ENCODE measurements at regions not wholly inside any gene's neighbourhood (a gene's known extent, or its start where the extent isn't known, plus 50 kb on each side); places are given as distances from the start of the nearest gene placed in this dataset.

- no peak overlapping the region for H3K27ac ChIP-seq (ENCODE audit: low read length)
- H3K9ac ChIP-seq (ENCODE audit: low read length) = no peak overlapping the region
- H3K4me3 ChIP-seq (ENCODE audit: low read length) = no peak overlapping the region
- no peaks in the 10 kb centered on the region for H3K79me2 ChIP-seq (ENCODE audit: low read length)
- no peaks in the 10 kb centered on the region for H3K4me1 ChIP-seq (ENCODE audit: low read length)
- H3K4me2 ChIP-seq (ENCODE audit: low read depth, low read length) = no peak overlapping the region
- no peak overlapping the region for H2AFZ ChIP-seq (ENCODE audit: low read length)
- no peaks in the 10 kb centered on the region for H3K9me3 ChIP-seq (replicated peaks; ENCODE audit: insufficient read depth, low read length)
- H4K20me1 ChIP-seq (ENCODE audit: insufficient read depth, low read length) = no peaks in the 10 kb centered on the region
- no peaks in the 10 kb centered on the region for H3K9me2 ChIP-seq (replicated peaks; ENCODE audit: insufficient read depth, low read length)
- no peak for DNase-seq
- no peaks in the 10 kb centered on the region for H3F3A ChIP-seq (ENCODE audit: insufficient read depth, low read length)
- no peak for TF ChIP-seq EZH2 (optimal IDR thresholded peaks at IDR 0.05; ENCODE audit: low read depth, low read length)
- TF ChIP-seq CTCF (IDR thresholded peaks at IDR 0.05; ENCODE audit: low read length) = no peak
- TF ChIP-seq EZH2phosphoT487 (IDR thresholded peaks at IDR 0.05; ENCODE audit: low read length) = no peak
- no peaks in the 10 kb centered on the region for H3K36me3 ChIP-seq (replicated peaks; ENCODE audit: insufficient read depth, low read length)
- H3K27me3 ChIP-seq (replicated peaks; ENCODE audit: insufficient read depth, low read length) = no peaks in the 10 kb centered on the region; the same call in 1 of the 2 replicates
Observed at GRCh38 chr7:98488167-98488566, 87.3 kb upstream of the BAIAP2L1 start.

DNA sequence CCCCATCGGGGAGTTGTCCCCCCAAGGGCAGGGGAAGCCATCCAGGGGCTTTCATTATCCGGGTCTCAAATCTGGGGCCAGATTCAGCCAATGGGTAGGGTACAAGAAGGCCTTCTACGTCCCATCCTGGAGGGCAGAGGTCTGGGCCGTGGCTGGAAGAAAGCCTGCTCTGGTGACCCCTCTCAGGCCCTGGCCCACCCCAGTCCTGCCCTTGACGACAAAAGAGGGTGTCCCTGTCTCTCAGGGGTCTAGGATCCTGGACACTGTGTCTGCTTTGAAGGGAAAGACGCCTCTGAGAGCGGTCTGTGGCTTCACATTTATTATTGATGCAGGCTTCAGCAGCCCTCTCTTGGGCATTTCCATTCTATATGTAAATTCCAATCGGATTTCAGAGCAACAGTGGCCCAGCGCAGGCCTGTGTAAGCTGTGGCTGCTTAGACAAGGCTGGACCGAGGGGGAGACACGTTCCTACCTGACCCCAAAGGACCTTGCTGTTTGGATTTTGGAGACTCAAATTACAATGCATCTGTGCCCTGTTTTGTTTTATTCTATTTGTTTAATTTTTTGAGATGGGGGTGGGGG, 83.2 kb upstream of the BAIAP2L1 start:
- no peaks in the 10 kb centered on the region for H3K79me2 ChIP-seq (ENCODE audit: low read length)
- H3K4me2 ChIP-seq (ENCODE audit: low read depth, low read length) = no peak overlapping the region
- no peaks in the 10 kb centered on the region for H3K9me3 ChIP-seq (replicated peaks; ENCODE audit: insufficient read depth, low read length)

DNA sequence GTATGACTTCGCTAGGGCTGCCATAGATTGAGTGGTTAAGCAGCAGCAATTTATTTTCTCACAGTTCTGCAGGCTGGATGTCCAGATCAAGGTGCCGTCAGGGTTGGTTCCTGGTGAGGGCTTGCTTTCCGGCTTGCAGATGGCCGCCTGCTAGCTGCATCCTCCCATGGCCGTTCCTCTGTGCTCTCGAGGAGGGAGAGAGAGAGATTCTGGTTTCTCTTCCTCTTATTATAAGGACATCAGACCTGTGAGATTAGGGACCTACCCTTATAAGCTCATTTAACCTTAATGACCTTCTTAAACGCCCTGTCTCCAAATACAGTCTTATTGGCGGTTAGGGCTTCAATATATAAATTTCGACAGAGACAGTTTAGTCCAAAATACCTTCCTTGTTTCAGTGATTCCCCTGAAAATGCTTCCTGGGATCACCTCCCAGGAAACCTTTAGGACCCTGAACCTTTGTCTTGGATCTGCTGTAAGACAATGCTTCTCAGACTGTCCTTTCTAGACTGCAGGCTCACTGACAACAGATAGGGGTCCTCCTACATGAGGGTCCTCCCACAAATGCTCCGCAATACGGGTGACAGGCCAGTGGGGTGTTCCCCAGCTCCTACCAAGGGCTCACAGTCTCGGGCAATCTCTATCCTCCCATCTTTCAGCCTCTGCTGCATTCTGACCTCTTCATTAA, 82.5 kb upstream of the BAIAP2L1 start:
- no peak for DNase-seq
- Histone ChIP-seq H3K4me1 (ENCODE audit: low read length) (no peaks in the 10 kb centered on the region), H3K9me3 (replicated peaks; ENCODE audit: insufficient read depth, low read length) (no peaks in the 10 kb centered on the region), H3K79me2 (ENCODE audit: low read length) (no peaks in the 10 kb centered on the region), H3F3A (ENCODE audit: insufficient read depth, low read length) (no peaks in the 10 kb centered on the region), H3K9ac (ENCODE audit: low read length) (no peak overlapping the region), H3K4me2 (ENCODE audit: low read depth, low read length) (no peak overlapping the region), H3K36me3 (replicated peaks; ENCODE audit: insufficient read depth, low read length) (no peaks in the 10 kb centered on the region), H3K4me3 (ENCODE audit: low read length) (no peak overlapping the region), H3K9me2 (replicated peaks; ENCODE audit: insufficient read depth, low read length) (no peaks in the 10 kb centered on the region), H3K27me3 (replicated peaks; ENCODE audit: insufficient read depth, low read length) (no peaks in the 10 kb centered on the region), H4K20me1 (ENCODE audit: insufficient read depth, low read length) (no peaks in the 10 kb centered on the region), H3K27ac (ENCODE audit: low read length) (no peak overlapping the region), H2AFZ (ENCODE audit: low read length) (no peak overlapping the region)
- TF ChIP-seq CTCF (IDR thresholded peaks at IDR 0.05; ENCODE audit: low read length) (no peak), EZH2phosphoT487 (IDR thresholded peaks at IDR 0.05; ENCODE audit: low read length) (no peak), EZH2 (optimal IDR thresholded peaks at IDR 0.05; ENCODE audit: low read depth, low read length) (no peak)

More for the DNA sequence above, 83.2 kb upstream of the BAIAP2L1 start:
- Histone ChIP-seq H3K27me3 (replicated peaks; ENCODE audit: insufficient read depth, low read length) (no peaks in the 10 kb centered on the region), H3K36me3 (replicated peaks; ENCODE audit: insufficient read depth, low read length) (no peaks in the 10 kb centered on the region), H3K9ac (ENCODE audit: low read length) (no peak overlapping the region), H3K27ac (ENCODE audit: low read length) (no peak overlapping the region), H3F3A (ENCODE audit: insufficient read depth, low read length) (no peaks in the 10 kb centered on the region), H4K20me1 (ENCODE audit: insufficient read depth, low read length) (no peaks in the 10 kb centered on the region), H3K4me1 (ENCODE audit: low read length) (no peaks in the 10 kb centered on the region), H3K4me3 (ENCODE audit: low read length) (no peak overlapping the region), H2AFZ (ENCODE audit: low read length) (no peak overlapping the region), H3K9me2 (replicated peaks; ENCODE audit: insufficient read depth, low read length) (no peaks in the 10 kb centered on the region)
- DNase-seq = no peak
- no peak for TF ChIP-seq EZH2 (optimal IDR thresholded peaks at IDR 0.05; ENCODE audit: low read depth, low read length)
- TF ChIP-seq EZH2phosphoT487 (IDR thresholded peaks at IDR 0.05; ENCODE audit: low read length) = no peak
- TF ChIP-seq CTCF (IDR thresholded peaks at IDR 0.05; ENCODE audit: low read length) = no peak

Measured in MM.1S (cell line).